K562 (cell line): ENCODE measurements at regions not wholly inside any gene's neighbourhood (a gene's known extent, or its start where the extent isn't known, plus 50 kb on each side); places are given as distances from the start of the nearest gene placed in this dataset.

Experiments
- ATAC-seq: fragments of 200-7000 bp; cut with Tn5 transposase; 3 replicates; pipeline ENCODE4 v1.9.1; 2020; ENCODE audit warnings: moderate library complexity
- BruUV-seq: library from RNA; stranded (reverse); fragments of 400-500 nt; replicated peaks from 2 replicates; lab custom pipeline; 2021; lab: Mats Ljungman, UMichigan
- CTCF ChIA-PET: fragments of 300-600 bp; formaldehyde crosslinking; extraction: SDS; loops from one replicate; lab custom pipeline; 2021; ENCODE audit warnings: low intra/inter-chr PET ratio; lab: Yijun Ruan, JAX
- POLR2A ChIA-PET: fragments of 300-600, 350-650 bp; sonication (Branson Sonifier 250); formaldehyde crosslinking; extraction: SDS; loops from one replicate; lab custom pipeline; 2021; ENCODE audit warnings: antibody characterized with exemption, inconsistent platforms; lab: Yijun Ruan, JAX
- DNase-seq, 4 experiments: peaks; one replicate each; pipeline versions ENCODE4 v3.0.0 to v3.0.0-alpha.2; 2011 to 2018; ENCODE audit warnings: low spot score in 3 of 4, mixed read lengths in 3 of 4; ENCODE audit errors: extremely low read depth in 1 of 4
- FAIRE-seq: peaks from 2 replicates; lab custom pipeline; 2011; peaks lifted over from hg19 to GRCh38; lab: Jason Lieb, UNC
- H2AFZ ChIP-seq: 2 replicates; pipeline ENCODE4 v1.6.0; 2011; ENCODE audit warnings: low read depth, low read length, control low read depth, inconsistent platforms
- H3K27ac ChIP-seq: fragments of 200-600 bp; 3 replicates; pipeline ENCODE4 v1.8.0; 2011; ENCODE audit warnings: low read depth, mild to moderate bottlenecking, control low read depth, inconsistent platforms, low read length, moderate library complexity, mixed read lengths; ENCODE audit errors: extremely low read depth
- H3K27me3 ChIP-seq, 2 experiments: fragments of 300-600 bp in 1 of 2; 2 replicates in 1 of 2; 3 replicates in 1 of 2; pipeline versions ENCODE4 v1.6.0 to v1.8.0; 2011; ENCODE audit warnings: inconsistent platforms in 2 of 2, low read length in 2 of 2, mild to moderate bottlenecking in 1 of 2, mixed read lengths in 1 of 2, moderate library complexity in 1 of 2; ENCODE audit not compliant: control insufficient read depth in 2 of 2, insufficient read depth in 2 of 2
- H3K36me3 ChIP-seq: fragments of 300-600 bp; 3 replicates; pipeline ENCODE4 v1.8.0; 2011; ENCODE audit warnings: mild to moderate bottlenecking, low read length, inconsistent platforms; ENCODE audit not compliant: control insufficient read depth, insufficient read depth
- H3K4me1 ChIP-seq, 2 experiments: fragments of 200-600 bp in 1 of 2; replicated peaks in 1 of 2; 2 replicates in 1 of 2; 3 replicates in 1 of 2; pipeline versions ENCODE4 v1.5.1 to v1.8.0; 2011; ENCODE audit warnings: inconsistent platforms in 2 of 2, low read length in 2 of 2, mild to moderate bottlenecking in 1 of 2, mixed read lengths in 1 of 2, moderate library complexity in 1 of 2; ENCODE audit not compliant: control insufficient read depth in 2 of 2, insufficient read depth in 2 of 2
- H3K4me2 ChIP-seq: 2 replicates; pipeline ENCODE4 v1.6.1; 2011; ENCODE audit warnings: low read length, control low read depth, inconsistent platforms, mixed read lengths; ENCODE audit not compliant: insufficient read depth
- H3K4me3 ChIP-seq: fragments of 200-600 bp; sonication (generic), shearing (Covaris generic); 2 replicates; pipeline ENCODE4 v1.5.1; 2016; ENCODE audit warnings: control low read depth, inconsistent platforms
- H3K79me2 ChIP-seq: fragments of 200-600 bp; 3 replicates; pipeline ENCODE4 v1.8.0; 2011; ENCODE audit warnings: low read length, inconsistent platforms; ENCODE audit not compliant: control insufficient read depth, insufficient read depth
- H3K9ac ChIP-seq, 2 experiments: 2 replicates each; pipeline versions ENCODE4 v1.6.0 to v1.6.1; 2011; ENCODE audit warnings: low read depth in 2 of 2, low read length in 2 of 2, control low read depth in 1 of 2, inconsistent platforms in 1 of 2, mild to moderate bottlenecking in 1 of 2, mixed read lengths in 1 of 2; ENCODE audit not compliant: insufficient read depth in 1 of 2
- H3K9me1 ChIP-seq: one replicate; pipeline ENCODE4 v1.6.0; 2011; ENCODE audit warnings: inconsistent platforms, mild to moderate bottlenecking, low read length, moderate library complexity; ENCODE audit not compliant: control insufficient read depth, insufficient read depth
- H3K9me3 ChIP-seq: replicated peaks from 2 replicates; pipeline ENCODE4 v1.5.1; 2011; ENCODE audit warnings: low read depth, low read length, inconsistent platforms; ENCODE audit not compliant: control insufficient read depth, insufficient read depth
- H4K20me1 ChIP-seq: replicated peaks from 2 replicates; pipeline ENCODE4 v1.6.1; 2011; ENCODE audit warnings: low read length, inconsistent platforms, mixed read lengths; ENCODE audit not compliant: control insufficient read depth, insufficient read depth
- ILK ChIP-seq: fragments of 450-650 bp; IDR thresholded peaks from 2 replicates; pipeline ENCODE4 v1.6.1; 2016; ENCODE audit warnings: missing genetic modification characterization, low read depth, mild to moderate bottlenecking, missing compliant biosample characterization, moderate library complexity, borderline replicate concordance
- POLR3G ChIP-seq: IDR thresholded peaks from 2 replicates; pipeline ENCODE4 v1.6.1; 2011; ENCODE audit not compliant: insufficient read length, insufficient replicate concordance; ENCODE audit errors: extremely low read depth
- SRSF7 ChIP-seq: fragments of 200-400 bp; formaldehyde crosslinking; optimal IDR thresholded peaks from 2 replicates; pipeline ENCODE3; 2017; ENCODE audit warnings: mild to moderate bottlenecking, low read depth, low read length
- ZFP1 ChIP-seq: fragments of 450-650 bp; formaldehyde crosslinking; IDR thresholded peaks from 2 replicates; pipeline ENCODE4 v1.4.0; 2020; ENCODE audit warnings: mild to moderate bottlenecking, mixed read lengths
- ZMIZ1 ChIP-seq, 2 experiments: fragments of 150-350 bp in 1 of 2; IDR thresholded peaks; 2 replicates each; pipeline ENCODE4 v1.6.1; 2012 to 2016; ENCODE audit warnings: low read depth in 2 of 2, low read length in 2 of 2, mild to moderate bottlenecking in 1 of 2, moderate library complexity in 1 of 2
- in situ Hi-C: fragments of 300-500 bp; cut with MboI; formaldehyde crosslinking; loops from 4 replicates; pipeline ENCODE4 v1.15.0; 2018; ENCODE audit warnings: inconsistent platforms, mixed read lengths
- intact Hi-C: fragments of 100-400 bp; cut with micrococcal nuclease; formaldehyde crosslinking; loops from 2 replicates; pipeline ENCODE4 v1.14.2; 2022
- TF ChIP-seq, protein P1 (sequence below): fragments of 150-350 bp; conservative IDR thresholded peaks from 2 replicates; pipeline ENCODE4 v1.6.1; 2014; ENCODE audit warnings: low read length

DNA sequence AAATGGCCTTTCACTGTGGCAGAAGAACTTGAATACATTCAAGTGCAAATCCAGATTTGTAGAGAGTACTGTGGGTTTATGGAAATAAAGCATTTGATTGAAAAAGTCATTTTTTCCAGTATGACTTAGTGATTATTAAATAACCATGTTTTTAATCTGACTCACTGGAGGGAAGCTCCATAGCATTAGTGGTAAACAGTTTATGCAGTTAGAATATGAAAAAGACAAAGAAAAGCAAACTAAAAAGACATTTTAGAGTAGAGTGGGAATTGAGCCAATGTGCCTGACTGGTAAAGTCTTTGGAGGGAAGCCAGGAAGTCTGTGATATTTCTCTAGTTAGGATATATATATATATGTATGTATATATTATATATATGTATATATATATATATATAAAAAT is 53.4 kb downstream of the FAT4 start:
- TF ChIP-seq SRSF7 = no peak
- no peak for TF ChIP-seq ZFP1 (CRISPR knock-in tag)
- TF ChIP-seq POLR3G = no peak
- TF ChIP-seq ZMIZ1 (IDR thresholded peaks at IDR 0.05; ENCODE audit: low read depth in 2 of 2, low read length in 2 of 2) = no peak
- no peak for TF ChIP-seq ILK (tag)
- TF ChIP-seq, protein P1, sequence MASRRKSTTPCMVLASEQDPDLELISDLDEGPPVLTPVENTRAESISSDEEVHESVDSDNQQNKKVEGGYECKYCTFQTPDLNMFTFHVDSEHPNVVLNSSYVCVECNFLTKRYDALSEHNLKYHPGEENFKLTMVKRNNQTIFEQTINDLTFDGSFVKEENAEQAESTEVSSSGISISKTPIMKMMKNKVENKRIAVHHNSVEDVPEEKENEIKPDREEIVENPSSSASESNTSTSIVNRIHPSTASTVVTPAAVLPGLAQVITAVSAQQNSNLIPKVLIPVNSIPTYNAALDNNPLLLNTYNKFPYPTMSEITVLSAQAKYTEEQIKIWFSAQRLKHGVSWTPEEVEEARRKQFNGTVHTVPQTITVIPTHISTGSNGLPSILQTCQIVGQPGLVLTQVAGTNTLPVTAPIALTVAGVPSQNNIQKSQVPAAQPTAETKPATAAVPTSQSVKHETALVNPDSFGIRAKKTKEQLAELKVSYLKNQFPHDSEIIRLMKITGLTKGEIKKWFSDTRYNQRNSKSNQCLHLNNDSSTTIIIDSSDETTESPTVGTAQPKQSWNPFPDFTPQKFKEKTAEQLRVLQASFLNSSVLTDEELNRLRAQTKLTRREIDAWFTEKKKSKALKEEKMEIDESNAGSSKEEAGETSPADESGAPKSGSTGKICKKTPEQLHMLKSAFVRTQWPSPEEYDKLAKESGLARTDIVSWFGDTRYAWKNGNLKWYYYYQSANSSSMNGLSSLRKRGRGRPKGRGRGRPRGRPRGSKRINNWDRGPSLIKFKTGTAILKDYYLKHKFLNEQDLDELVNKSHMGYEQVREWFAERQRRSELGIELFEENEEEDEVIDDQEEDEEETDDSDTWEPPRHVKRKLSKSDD = no peak
- BruUV-seq = no TSS peak
- ATAC-seq = no peak
- in situ Hi-C loops (no loop called here), intact Hi-C loops (no loop called here)
- ChIA-PET CTCF (interaction anchor here (0.7 kb wide), 1 partner anchor 270 kb away, joined by 3 read pairs; no protein-coding TSS in a partner anchor), POLR2A (no interaction called here)
- FAIRE-seq = no peak
- no peaks in the 10 kb centered on the region; the same call in 1 of the 2 replicates for H3K9me3 ChIP-seq
- H4K20me1 ChIP-seq = no peaks in the 10 kb centered on the region
- H3K27me3 ChIP-seq = no peaks in the 10 kb centered on the region
- H3K9ac ChIP-seq = no peak overlapping the region
- no peaks in the 10 kb centered on the region for H3K4me1 ChIP-seq
- no peaks in the 10 kb centered on the region for H3K36me3 ChIP-seq
- no peak overlapping the region for H3K4me3 ChIP-seq
- H3K9me1 ChIP-seq = no peaks in the 10 kb centered on the region
- H3K27ac ChIP-seq = no peak overlapping the region
- no peak overlapping the region for H2AFZ ChIP-seq
- no peak overlapping the region for H3K4me2 ChIP-seq
- H3K79me2 ChIP-seq = no peaks in the 10 kb centered on the region
- no peak for DNase-seq
